ENCODE measurements at regions not wholly inside any gene's neighbourhood (a gene's known extent, or its start where the extent isn't known, plus 50 kb on each side); places are given as distances from the start of the nearest gene placed in this dataset.

DNA sequence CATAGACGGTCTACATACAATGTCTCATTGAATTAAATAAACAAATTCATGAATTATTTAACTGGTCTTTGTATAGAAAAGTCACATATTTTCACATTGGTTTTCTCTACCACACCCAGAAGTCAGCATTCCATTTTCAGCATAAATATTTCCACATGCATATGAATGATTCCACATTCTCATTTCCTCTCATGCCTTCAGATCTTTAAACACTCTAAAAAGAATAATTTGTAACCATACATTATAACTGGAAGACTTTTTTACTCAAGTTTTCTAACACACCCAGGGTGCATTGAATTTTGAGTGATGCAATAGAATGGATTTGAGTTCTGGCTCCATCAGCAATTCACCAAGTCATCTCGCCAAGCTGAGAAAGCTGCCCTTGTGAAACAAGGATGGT, 501.8 kb upstream of the TENM4 start:
- Mint-ChIP-seq H3K36me3 (ENCODE audit: low read depth, unreplicated experiment) (no peaks in the 10 kb centered on the region), H3K4me1 (ENCODE audit: unreplicated experiment) (no peaks in the 10 kb centered on the region), H3K9me3 (ENCODE audit: unreplicated experiment) (no peaks in the 10 kb centered on the region), H3K4me3 (ENCODE audit: unreplicated experiment) (no peak overlapping the region), H3K27ac (ENCODE audit: unreplicated experiment) (no peak overlapping the region), H3K27me3 (ENCODE audit: unreplicated experiment) (no peaks in the 10 kb centered on the region)
- TF ChIP-seq CTCF (IDR thresholded peaks at IDR 0.05; ENCODE audit: unreplicated experiment), result no peak
- DNase-seq (ENCODE audit: low spot score), result no peak

DNA sequence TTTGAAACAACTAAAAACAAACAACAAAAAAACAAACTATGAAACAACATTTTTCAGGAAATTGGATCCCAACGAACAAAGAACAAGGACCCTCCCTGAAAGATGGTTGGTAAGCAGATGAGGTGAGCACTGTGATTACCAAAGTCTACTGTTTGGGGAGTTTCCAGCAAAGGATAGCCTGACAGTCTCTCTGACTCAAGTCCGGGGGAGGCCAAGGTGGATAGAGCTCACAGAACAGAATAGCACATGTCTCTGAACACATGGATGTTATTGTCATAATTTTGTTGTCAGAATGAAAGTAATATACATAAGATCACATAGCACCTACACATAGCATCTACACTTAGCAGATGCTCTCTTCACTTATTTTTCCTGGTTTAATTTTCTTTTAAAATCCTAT, 501.3 kb upstream of the TENM4 start:
- Mint-ChIP-seq H3K9me3 (ENCODE audit: unreplicated experiment) (no peaks in the 10 kb centered on the region), H3K27ac (ENCODE audit: unreplicated experiment) (no peak overlapping the region), H3K4me1 (ENCODE audit: unreplicated experiment) (no peaks in the 10 kb centered on the region), H3K36me3 (ENCODE audit: low read depth, unreplicated experiment) (no peaks in the 10 kb centered on the region), H3K27me3 (ENCODE audit: unreplicated experiment) (no peaks in the 10 kb centered on the region), H3K4me3 (ENCODE audit: unreplicated experiment) (no peak overlapping the region)
- TF ChIP-seq CTCF (IDR thresholded peaks at IDR 0.05; ENCODE audit: unreplicated experiment), result no peak
- no peak for DNase-seq (ENCODE audit: low spot score)

- TF ChIP-seq CTCF (IDR thresholded peaks at IDR 0.05; ENCODE audit: unreplicated experiment), result no peak
- Mint-ChIP-seq H3K27ac (ENCODE audit: unreplicated experiment) (no peak overlapping the region), H3K27me3 (ENCODE audit: unreplicated experiment) (no peaks in the 10 kb centered on the region), H3K4me3 (ENCODE audit: unreplicated experiment) (no peak overlapping the region), H3K36me3 (ENCODE audit: low read depth, unreplicated experiment) (no peaks in the 10 kb centered on the region), H3K4me1 (ENCODE audit: unreplicated experiment) (no peaks in the 10 kb centered on the region), H3K9me3 (ENCODE audit: unreplicated experiment) (no peaks in the 10 kb centered on the region)
- no peak for DNase-seq (ENCODE audit: low spot score)
These were observed 500.3 kb upstream of the TENM4 start for GRCh38 chr11:79940974-79941735.

GRCh38 chr11:79940165-79940564, 499.3 kb upstream of the TENM4 start:
- Mint-ChIP-seq H3K9me3 (ENCODE audit: unreplicated experiment) (no peaks in the 10 kb centered on the region), H3K36me3 (ENCODE audit: low read depth, unreplicated experiment) (no peaks in the 10 kb centered on the region), H3K27ac (ENCODE audit: unreplicated experiment) (no peak overlapping the region), H3K4me1 (ENCODE audit: unreplicated experiment) (no peaks in the 10 kb centered on the region), H3K27me3 (ENCODE audit: unreplicated experiment) (peaks cover 2% of the 10 kb centered on the region), H3K4me3 (ENCODE audit: unreplicated experiment) (no peak overlapping the region)
- no peak for DNase-seq (ENCODE audit: low spot score)
- no peak for TF ChIP-seq CTCF (IDR thresholded peaks at IDR 0.05; ENCODE audit: unreplicated experiment)

GRCh38 chr11:79939111-79939510, 498.3 kb upstream of the TENM4 start:
- Mint-ChIP-seq H3K4me3 (ENCODE audit: unreplicated experiment) (no peak overlapping the region), H3K36me3 (ENCODE audit: low read depth, unreplicated experiment) (no peaks in the 10 kb centered on the region), H3K27me3 (ENCODE audit: unreplicated experiment) (peaks cover 3% of the 10 kb centered on the region), H3K27ac (ENCODE audit: unreplicated experiment) (no peak overlapping the region), H3K9me3 (ENCODE audit: unreplicated experiment) (no peaks in the 10 kb centered on the region), H3K4me1 (ENCODE audit: unreplicated experiment) (no peaks in the 10 kb centered on the region)
- no peak for DNase-seq (ENCODE audit: low spot score)
- TF ChIP-seq CTCF (IDR thresholded peaks at IDR 0.05; ENCODE audit: unreplicated experiment), result no peak
